Stromal cell of bone marrow (primary cell): ENCODE measurements at regions not wholly inside any gene's neighbourhood (a gene's known extent, or its start where the extent isn't known, plus 50 kb on each side); places are given as distances from the start of the nearest gene placed in this dataset.
"Not testable (repeated sequence)": the region's sequence is repeated elsewhere in the genome, so short reads cannot be mapped to it uniquely, and the experiment has no call there.

ENCODE experiments used
- DNase-seq: peaks from one replicate; pipeline ENCODE4 v3.0.0-alpha.2; 2012; ENCODE audit warnings: low read depth

DNA sequence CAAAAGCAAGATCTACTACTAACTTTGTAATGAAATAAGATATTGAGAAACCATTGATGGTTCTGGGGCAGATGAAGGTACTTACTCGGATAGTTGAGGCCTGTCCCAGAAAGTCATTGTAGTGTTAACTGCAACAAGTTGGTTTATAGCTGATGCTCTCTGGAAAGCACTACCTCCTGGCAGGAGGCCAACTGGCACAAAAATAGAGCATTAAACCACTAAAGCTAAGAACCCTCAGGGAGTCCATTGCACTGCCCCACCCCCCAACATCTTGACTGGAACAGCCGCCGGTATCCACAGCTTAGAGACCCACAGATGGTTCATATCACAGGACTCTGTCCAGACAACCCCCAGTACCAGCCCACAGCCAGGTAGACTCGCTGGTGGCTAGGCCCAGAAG lies 552.5 kb upstream of the CRIM1 start:
- DNase-seq: no peak

DNA sequence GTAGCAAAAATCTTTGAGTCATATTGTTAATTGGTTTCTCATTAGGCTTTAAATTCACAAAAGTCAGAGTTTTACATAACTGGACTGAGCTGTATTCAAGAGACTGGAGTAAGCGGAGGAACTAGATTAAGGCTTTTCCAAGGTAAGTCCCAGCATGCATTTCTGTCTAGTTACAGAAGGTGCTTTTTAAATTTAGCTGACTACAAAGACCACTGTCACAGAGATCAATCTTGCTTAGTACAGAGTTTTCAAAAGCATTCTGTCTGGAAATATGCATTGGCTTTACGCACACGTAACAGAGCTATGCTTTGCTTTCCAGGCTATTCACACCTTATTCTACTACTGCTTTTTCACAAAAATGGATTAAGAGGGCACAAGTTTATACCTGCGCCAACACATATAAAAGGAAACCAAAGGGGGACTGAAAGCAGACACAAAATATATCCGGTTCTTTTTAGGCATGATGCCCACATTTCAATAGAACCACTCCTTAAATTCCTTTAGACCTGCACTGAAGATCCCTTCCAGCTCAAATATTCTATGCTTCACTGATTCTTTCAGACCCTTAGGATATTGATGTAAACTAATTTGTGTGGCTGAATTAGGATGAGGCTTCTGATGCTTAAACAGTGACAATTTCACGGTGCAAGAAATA lies 560.7 kb upstream of the CRIM1 start:
- no peak for DNase-seq

DNA sequence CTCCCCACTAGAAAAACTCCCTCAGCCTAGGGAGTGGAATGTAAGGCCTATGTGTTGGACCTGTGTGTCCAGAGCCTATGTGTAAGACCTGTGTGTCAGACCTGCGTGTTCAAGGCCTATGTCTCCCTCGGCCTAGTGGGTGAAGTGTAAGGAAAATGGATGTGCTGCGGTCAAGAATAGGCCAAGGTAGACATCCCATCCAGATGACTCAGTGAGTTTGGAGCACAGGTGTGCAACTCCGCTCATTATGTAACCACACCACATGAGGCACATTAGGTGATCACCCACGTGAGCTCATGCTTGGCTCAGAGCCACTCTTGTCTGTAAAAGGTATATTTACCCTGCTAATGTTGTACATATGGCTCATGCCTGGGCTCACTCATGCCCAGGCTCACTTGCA lies 565.3 kb upstream of the CRIM1 start:
- DNase-seq: no peak

DNA sequence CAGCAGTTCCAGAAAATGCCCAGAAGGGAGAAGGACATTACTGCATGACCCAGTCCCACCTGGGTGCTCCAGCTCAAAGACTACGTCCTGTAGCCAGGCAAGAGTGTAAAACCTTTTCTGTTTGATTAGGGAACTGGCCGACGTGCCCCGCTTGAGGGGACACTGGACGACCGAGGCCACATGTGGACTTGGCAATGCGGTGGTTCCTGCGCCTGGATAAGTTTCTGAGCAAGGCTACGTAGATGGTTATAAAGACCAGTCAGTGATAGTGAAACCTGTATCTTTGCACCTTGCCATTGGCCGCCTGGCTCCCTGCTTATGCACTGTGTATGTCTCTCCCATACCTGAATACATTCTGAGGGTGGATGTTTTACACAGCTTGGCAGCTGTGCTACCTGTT lies 567.0 kb upstream of the CRIM1 start:
- DNase-seq: no peak

DNA sequence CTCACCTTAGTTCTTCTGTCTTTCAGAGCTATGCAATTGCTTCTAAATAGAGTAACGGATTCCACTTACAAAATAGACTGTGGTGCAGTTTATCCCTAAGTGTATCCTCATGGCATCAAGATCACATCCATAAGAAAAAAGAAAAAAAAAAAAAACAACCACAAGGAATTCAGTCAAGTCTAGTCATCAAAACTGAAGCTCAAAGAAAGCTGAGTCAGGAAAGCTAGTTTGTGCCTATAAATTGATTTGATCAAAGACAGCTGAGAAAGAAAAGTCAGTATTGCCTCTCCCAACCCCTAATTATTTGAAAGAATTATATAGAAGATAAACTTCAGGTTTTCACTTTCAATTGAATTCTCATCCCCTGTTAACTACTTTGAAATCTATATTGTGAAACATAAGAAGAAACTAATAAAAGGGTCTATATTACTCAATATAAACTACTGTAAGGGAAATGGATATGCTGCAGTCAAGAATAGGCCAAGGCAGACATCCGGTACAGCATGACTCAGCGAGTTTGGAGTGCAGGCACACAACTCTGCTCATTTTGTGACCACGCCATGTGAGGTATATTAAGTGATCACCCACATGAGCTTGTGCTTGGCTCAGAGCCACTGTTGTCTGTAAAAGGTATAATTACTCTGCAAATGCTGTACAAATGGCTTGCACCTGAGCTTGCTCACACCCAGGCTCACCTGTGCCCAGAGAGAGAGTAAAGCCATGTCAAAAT lies 568.1 kb upstream of the CRIM1 start:
- no peak for DNase-seq

DNA sequence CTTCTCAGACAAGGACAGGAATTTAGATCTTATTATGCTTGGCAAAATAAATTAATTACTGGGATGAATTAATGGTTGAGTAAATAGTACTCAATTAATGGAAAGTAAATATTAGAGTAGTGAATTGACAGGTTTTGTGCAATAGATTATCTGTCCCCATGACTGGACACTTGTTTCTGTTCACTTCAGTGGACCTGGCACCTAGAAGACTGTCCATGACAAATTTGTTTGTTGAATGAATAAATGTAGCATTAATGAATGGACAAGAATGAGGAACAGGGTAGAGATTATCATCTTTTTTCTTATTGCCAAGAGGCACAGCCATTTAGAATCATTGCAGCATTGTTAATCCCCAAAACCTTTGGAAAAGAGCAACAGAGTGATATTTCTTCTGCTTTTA lies 570.0 kb upstream of the CRIM1 start:
- no peak for DNase-seq

DNA sequence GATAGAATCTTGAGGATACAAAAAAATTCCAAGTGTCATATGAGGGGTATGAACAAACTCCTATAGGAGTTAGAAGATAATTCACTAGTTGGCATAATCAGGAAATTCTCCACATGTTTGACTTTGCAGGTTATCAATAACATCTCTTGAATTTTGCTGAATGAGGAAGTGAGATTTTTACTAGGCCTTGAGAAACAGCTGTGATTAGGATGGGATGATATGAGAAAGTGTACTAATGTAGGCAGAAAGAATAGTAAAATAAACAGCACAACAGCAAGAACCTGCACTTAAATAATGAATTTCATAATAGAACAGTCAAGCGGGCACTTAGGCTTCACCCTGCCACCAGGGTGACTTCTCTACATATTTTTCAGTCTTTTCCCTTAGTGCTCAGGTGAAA lies 570.8 kb upstream of the CRIM1 start:
- no peak for DNase-seq

DNA sequence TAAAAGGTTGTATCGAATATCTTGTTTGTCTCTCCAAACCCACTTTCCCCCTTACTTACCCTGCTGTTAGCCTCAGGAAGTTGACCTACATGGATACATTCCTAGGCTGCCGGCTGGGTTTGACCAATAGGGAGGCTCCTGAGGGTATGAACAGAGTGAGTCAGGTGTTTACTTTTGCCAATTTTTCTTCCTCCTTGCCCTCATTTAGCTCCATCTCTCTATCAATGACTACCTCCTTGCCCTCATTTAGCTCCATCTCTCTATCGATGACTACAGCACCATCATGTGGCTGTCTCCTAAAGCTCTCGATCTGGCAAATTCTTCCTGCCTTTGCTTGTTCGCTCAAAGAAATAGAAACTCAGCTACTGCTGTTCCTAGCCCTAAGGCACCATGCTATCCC lies 571.9 kb upstream of the CRIM1 start:
- DNase-seq: no peak

DNA sequence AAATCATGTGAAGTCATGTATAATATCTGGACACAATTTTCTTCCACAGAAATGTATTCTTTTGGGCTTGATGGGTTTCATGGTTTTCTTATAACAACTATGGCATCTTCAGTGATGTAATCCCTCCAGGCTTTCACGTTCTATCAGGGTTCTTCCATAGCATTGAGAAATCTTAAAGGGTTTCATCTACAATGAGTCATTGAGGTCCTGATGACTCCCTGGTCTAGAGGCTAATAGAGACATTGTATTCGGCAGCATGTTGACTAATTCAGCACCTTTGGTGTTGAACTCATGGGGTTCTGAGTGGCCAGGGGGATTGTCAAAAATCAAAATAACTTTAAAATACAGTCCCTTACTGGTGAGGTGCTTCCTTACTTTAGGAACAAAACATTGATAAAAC lies 614.0 kb upstream of the CRIM1 start:
- no peak for DNase-seq

DNA sequence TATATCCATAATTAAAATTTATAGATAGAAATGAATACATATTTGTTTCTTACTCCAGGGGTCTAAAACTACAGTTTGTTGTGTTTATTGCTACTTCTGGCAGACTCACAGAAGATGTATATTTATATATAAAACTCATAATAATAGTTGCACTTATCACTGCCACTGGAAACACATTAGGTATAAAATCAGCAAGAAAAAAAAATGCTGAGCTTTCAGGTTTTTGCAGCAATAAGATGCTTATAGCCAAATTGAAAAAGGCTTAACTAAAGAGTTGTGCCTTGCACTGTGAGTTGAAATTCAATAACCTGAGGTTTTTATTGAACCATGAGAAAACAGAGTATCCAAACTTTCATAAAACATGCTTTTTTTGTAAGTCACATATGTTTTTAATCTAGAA lies 623.9 kb upstream of the CRIM1 start:
- no peak for DNase-seq

DNA sequence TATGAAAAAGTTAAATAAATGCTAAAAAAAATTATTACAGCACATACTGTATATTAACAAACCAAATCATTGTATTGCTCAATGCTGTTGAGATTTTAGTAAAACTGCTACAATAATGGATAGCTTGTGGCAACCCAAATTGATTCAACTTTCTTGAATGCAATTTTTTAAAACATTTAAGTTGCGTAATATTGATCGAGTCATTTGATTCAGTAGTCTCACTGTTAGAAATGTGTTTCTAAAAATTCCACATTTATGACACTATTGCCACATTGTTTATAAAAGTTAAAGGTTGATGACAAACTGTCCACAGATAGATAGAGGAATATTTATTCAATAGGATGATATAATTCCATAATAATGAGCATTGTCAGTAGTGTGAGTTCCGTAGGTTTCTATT lies 640.7 kb upstream of the CRIM1 start:
- DNase-seq: no peak

DNA sequence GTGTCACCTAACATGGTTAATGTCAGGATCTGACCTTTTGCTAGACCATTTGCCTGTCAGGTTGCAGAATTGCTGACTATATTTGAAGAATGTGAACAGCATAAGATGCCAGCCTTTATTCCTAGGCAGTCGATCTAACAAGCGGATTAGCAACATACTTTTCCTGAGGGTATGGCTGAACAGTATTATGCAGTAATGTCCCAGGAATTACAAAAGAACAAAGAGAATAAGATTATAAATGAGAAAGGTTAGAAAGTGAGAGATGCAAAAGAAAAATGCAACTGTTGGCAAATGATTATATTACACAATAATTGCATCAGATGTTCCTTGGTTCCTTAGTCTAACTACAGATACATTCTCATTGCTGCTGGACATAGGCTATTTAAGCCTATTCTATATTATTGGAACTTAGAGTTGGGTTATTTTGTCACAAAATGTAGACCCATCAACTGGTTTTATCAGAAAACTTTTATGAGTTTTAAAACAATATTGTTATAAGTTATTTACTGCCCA lies 647.1 kb upstream of the CRIM1 start:
- no peak for DNase-seq

DNA sequence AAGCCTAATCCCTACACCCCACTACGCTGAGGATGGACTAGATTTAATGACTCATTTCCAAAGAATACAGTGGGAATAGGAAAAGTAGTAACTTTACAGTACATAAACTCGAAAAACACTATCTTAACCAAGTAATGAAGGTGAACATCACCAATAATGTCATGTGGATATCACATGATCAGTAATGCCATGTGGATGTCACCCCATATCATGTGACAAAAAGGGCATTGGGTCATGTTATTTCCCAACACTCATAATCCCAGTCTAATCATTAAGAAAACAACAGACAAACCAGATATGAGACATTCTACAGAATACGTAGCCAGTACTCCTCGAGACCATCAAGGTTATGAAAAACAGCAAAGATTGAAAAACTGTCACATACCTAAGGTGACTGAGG lies 667.3 kb upstream of the CRIM1 start:
- DNase-seq: no peak

DNA sequence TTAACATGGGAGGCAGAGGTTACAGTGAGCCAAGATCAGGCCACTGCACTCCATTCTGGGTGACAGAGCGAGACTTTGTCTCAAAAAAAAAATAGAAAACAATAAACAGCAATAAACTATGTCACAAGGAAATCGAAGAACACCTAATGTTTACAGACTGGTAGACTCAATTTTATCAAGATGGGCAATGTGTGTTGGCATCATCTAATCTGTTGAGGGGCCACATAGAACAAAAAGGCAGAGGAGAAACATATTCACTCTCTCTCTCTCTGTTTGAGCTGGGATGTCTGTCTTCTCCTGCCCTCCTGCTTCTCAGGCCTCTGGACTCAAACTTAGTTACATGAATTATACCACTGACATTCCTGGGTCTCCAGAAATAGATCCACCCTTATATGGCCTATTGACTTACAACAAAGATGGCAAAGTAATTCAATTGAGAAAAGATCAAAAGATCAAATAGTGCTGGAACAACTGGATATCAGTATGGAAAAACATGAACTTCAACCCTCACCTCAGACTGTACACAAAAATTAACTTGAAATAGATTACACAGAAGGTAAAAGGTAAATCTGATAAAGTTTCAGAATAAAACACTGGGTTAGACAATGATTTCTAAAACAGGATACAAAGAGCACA lies 703.8 kb upstream of the CRIM1 start:
- no peak for DNase-seq

DNA sequence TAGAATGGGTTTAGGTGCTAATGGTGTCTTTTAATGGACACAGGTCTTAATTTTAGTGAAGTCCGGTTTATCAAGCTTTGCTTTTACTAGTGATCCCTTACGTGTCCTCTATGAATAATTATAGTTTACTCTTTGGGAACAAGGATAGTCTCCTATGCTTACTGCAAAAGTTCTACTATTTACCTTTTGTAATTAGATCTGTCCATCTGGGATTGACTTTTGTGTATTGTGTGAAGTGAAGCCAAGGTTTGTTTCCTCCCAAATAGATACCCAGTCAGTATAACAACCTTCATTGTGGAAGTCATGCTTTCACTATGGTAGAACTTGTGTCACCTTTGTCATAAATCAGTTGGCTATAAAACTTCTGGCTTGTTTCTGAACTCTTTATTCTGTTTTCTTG lies 740.9 kb upstream of the CRIM1 start:
- no peak for DNase-seq

DNA sequence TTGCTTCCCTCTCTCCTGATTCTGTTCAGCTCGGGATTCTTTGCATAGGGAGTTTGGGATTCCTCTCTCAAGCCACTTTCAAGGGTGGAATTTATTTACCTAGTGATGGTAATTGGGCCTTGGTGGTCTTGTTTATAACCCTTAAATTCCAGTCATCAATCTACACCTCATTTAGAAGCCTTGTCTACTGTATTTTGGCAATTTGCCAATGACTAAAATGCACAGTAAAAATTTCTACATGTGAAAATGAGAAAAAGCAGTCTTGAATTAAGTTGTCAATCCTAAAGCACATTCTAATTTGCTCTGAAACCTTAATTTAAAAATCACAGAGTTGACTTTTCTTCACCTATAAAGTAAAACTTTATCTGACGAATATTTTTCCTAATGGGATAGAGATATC lies 749.2 kb upstream of the CRIM1 start:
- no peak for DNase-seq

DNA sequence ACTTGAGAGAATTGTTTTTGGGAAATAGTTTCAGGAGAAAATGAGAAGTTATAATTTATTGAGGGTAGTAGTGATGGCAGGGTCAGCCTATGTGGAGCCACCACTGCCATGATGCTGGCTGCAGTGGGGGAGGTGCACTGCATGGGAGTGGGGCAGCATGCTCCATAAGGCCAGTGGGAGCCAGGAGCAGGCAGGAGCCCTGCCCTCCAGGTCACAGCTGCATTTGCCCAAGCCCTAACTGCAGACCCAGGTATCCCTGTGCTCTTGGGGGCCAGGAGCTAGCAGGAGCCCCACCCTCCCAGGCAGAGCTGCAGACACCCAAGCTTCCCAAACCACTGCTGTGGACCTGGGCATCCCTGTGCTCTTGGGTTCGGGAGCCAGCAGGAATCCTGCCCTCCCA lies 757.3 kb upstream of the CRIM1 start:
- no peak for DNase-seq

DNA sequence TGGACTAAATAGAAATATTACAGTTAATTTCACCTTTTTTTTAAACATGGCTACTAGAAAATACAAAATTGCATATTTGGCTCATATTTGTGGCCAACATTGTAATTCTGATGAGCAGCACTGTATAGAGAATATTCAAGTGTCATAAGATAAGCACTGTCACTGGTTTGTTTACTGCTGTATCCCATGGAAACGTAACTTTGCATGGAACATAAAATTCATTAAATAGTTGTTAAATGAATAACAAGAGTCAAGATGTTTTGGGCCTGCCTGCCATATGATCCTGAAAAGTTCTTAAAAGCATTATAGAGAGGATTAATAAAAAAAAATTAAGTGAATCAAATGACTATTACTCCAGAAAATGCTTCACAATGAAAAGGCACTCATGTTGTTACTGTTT lies 763.7 kb upstream of the CRIM1 start:
- DNase-seq: no peak

DNA sequence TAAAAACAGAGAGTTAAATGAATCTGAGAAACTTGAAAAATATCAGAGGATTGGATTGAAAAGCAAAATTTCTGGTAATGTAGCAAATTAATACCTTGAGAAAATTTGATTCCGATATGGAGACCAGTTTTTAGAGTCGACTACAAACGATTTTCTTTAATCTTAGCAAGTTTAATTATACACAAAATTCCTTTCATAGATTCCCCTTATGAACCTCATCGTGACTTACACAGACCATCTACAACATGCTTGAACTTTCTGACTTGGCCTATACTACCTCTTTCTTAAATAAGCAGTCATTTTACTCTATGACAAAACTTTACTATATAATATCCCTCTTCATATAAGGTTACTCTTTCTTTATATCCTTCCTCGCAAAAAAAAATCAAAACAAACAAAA lies 769.6 kb upstream of the CRIM1 start:
- no peak for DNase-seq

DNA sequence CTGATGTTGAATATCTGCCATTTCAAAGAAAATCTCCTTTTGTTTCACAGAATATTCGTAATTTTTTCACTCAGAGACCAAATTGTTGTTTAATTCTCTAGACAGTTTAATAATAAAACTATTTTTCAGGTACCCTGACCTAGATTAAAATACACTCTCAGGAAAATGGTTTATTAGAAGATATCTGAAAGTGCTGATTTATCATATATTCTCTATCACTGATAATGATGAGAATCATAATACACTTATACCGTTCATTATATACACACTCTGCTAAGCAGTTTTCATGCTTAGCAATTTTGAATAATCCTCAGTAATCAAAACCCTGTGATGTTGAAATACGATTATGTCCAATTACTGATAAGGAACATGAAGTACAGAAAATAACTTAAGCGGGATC lies 772.9 kb upstream of the CRIM1 start:
- no peak for DNase-seq

DNA sequence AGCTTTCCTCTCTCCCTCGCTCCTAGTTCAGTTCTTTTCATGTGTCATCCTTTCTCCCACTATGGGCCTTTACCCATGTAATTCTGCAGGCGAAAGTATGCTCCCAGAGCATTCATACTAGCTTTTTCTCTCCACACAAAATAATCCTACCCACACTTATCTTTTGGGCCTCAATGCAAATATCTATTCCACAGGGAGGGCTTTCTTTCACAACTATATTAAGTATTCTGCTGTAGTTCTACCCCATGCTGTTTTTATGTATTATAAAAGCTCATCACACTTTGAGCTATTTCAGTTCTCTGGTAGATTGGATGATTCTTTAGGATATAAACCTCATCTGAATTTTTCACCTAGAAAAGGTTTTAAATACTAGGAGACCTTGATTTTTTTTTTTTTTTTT lies 774.6 kb upstream of the CRIM1 start:
- DNase-seq: no peak

DNA sequence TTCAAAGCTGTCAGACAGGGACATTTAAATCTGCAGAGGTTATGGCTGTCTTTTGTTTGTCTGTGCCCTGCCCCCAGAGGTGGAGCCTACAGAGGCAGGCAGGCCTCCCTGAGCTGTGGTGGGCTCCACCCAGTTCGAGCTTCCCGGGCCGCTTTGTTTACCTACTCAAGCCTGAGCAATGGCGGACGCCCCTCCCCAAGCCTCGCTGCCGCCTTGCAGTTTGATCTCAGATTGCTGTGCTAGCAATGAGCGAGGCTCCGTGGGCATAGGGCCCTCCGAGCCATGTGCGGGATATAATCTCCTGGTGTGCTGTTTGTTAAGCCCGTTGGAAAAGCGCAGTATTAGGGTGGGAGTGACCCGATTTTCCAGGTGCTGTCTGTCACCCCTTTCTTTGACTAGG lies 787.0 kb upstream of the CRIM1 start:
- DNase-seq: not testable (repeated sequence)

DNA sequence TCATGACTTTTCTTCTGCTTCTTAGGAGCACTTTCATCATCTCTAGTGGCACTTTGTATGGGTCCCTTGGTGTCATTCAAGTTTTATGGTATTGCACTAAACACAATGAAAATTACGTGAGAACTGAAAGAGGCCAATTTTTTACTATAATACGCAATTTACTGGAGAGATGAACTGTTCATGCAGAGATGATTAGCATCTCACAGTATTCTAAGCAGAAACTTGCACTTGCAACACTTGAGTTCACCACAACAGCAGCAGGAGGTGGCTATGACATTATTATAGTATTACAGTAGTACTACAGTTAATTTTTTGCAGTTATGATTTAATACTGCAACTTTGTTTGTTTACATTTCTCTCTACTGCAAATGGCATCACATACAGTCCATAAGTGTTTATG lies 793.1 kb upstream of the CRIM1 start:
- DNase-seq: no peak

DNA sequence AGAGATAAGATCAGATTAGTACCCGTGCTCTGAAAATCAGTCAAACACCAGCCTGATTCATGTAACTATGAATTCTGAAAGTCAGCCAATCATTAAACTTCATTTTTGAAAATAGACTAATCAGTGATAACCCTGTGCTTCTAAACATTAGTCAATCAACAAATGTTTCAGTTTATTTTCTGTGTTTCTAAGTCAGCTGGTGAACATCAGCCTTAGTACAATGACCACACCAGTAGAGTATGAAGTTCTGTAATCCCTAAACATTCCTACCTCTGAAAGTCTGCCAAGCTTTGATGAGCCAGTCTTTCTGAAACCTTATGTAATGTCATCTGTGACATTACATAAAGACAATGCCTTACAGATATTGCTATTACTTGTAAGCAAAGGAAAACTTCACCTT lies 807.4 kb upstream of the CRIM1 start:
- DNase-seq: peak; percentile 6
